ENCODE measurements at regions not wholly inside any gene's neighbourhood (a gene's known extent, or its start where the extent isn't known, plus 50 kb on each side); places are given as distances from the start of the nearest gene placed in this dataset.

DNA sequence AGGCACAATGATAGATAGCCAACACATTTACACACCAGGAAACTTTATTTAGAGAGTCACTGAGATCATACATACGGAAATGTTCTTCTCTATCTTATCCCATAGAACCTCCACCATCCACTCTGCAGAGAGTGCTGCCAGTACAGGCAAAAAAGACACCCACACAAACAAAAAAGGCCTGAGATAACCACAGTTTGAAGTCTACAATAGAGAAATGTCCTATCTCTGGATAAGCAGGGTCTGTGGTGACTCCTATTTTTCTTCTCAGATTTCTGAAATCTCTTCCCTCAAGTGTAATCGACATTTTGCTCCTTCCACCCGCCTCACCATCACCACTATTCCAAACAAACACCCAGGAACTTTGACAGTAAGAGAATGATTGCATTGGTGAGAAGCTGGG is 413.9 kb upstream of the NR2F2 start:
- TF ChIP-seq, protein P1, sequence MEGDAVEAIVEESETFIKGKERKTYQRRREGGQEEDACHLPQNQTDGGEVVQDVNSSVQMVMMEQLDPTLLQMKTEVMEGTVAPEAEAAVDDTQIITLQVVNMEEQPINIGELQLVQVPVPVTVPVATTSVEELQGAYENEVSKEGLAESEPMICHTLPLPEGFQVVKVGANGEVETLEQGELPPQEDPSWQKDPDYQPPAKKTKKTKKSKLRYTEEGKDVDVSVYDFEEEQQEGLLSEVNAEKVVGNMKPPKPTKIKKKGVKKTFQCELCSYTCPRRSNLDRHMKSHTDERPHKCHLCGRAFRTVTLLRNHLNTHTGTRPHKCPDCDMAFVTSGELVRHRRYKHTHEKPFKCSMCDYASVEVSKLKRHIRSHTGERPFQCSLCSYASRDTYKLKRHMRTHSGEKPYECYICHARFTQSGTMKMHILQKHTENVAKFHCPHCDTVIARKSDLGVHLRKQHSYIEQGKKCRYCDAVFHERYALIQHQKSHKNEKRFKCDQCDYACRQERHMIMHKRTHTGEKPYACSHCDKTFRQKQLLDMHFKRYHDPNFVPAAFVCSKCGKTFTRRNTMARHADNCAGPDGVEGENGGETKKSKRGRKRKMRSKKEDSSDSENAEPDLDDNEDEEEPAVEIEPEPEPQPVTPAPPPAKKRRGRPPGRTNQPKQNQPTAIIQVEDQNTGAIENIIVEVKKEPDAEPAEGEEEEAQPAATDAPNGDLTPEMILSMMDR (IDR thresholded peaks at IDR 0.05; ENCODE audit: borderline replicate concordance, extremely low read depth, low read length, poor library complexity, severe bottlenecking): no peak
- no peak for TF ChIP-seq EZH2 (IDR thresholded peaks at IDR 0.05; ENCODE audit: borderline replicate concordance, low read depth, low read length, severe bottlenecking)
